CD4-positive, alpha-beta memory T cell (primary cell): ENCODE measurements at regions not wholly inside any gene's neighbourhood (a gene's known extent, or its start where the extent isn't known, plus 50 kb on each side); places are given as distances from the start of the nearest gene placed in this dataset.

Experiments used
- CTCF ChIA-PET: fragments of 350-600 bp; sonication (Branson Sonifier 250); formaldehyde crosslinking; loops from one replicate; lab custom pipeline; 2021; ENCODE audit warnings: inconsistent platforms; ENCODE audit not compliant: partially characterized antibody; lab: Charles Lee
- POLR2A ChIA-PET: fragments of 350-600 bp; sonication (Branson Sonifier 250); formaldehyde crosslinking; loops from one replicate; lab custom pipeline; 2021; ENCODE audit not compliant: partially characterized antibody; lab: Charles Lee
- DNase-seq, 5 donors: peaks; one replicate each; pipeline versions ENCODE4 v3.0.0 to v3.0.0-alpha.2; 2020 to 2022; ENCODE audit warnings: mixed read lengths in 1 of 5
- H3K27ac ChIP-seq: one replicate; pipeline ENCODE4 v1.7.0; 2013; ENCODE audit warnings: low read depth, low read length
- H3K27me3 ChIP-seq: 2 replicates; pipeline ENCODE4 v1.7.0; 2013; ENCODE audit warnings: mild to moderate bottlenecking, low read length, moderate library complexity; ENCODE audit not compliant: insufficient read depth
- H3K36me3 ChIP-seq: 2 replicates; pipeline ENCODE4 v1.7.0; 2013; ENCODE audit warnings: mild to moderate bottlenecking, low read length, moderate library complexity; ENCODE audit not compliant: insufficient read depth
- H3K4me1 ChIP-seq: 2 replicates; pipeline ENCODE4 v1.7.0; 2013; ENCODE audit warnings: mild to moderate bottlenecking, low read length, moderate library complexity; ENCODE audit not compliant: insufficient read depth
- H3K4me3 ChIP-seq, 2 donors: one replicate each; pipeline ENCODE4 v1.7.0; 2013; ENCODE audit warnings: low read length in 2 of 2, mild to moderate bottlenecking in 1 of 2
- H3K9me3 ChIP-seq, 2 donors: one replicate each; pipeline ENCODE4 v1.7.0; 2013; ENCODE audit warnings: low read length in 2 of 2, control low read depth in 1 of 2; ENCODE audit not compliant: control insufficient read depth in 1 of 2
- H3K27ac Mint-ChIP-seq, 7 donors: one replicate each; pipeline ENCODE4 v1.8.0; 2020 to 2021; ENCODE audit warnings: mixed read lengths in 7 of 7, mild to moderate bottlenecking in 6 of 7, inconsistent platforms in 3 of 7, moderate library complexity in 3 of 7
- H3K27me3 Mint-ChIP-seq, 2 donors: one replicate each; pipeline ENCODE4 v1.8.0; 2020 to 2021; ENCODE audit warnings: mixed read lengths in 2 of 2
- H3K36me3 Mint-ChIP-seq, 2 donors: one replicate each; pipeline ENCODE4 v1.8.0; 2020 to 2021; ENCODE audit warnings: mixed read lengths in 2 of 2, inconsistent platforms in 1 of 2, mild to moderate bottlenecking in 1 of 2
- H3K4me1 Mint-ChIP-seq, 4 donors: one replicate each; pipeline ENCODE4 v1.8.0; 2020 to 2021; ENCODE audit warnings: mixed read lengths in 4 of 4, mild to moderate bottlenecking in 1 of 4
- H3K4me3 Mint-ChIP-seq, 8 donors: one replicate each; pipeline ENCODE4 v1.8.0; 2020 to 2021; ENCODE audit warnings: mixed read lengths in 8 of 8, mild to moderate bottlenecking in 7 of 8, moderate library complexity in 6 of 8, inconsistent platforms in 3 of 8
- H3K9me3 Mint-ChIP-seq, 8 donors: one replicate each; pipeline ENCODE4 v1.8.0; 2020 to 2021; ENCODE audit warnings: mixed read lengths in 8 of 8, mild to moderate bottlenecking in 5 of 8, inconsistent platforms in 3 of 8, moderate library complexity in 1 of 8
- intact Hi-C: fragments of 100-400 bp; cut with micrococcal nuclease; formaldehyde crosslinking; loops from one replicate; pipeline ENCODE4 v1.15.1; 2023

DNA sequence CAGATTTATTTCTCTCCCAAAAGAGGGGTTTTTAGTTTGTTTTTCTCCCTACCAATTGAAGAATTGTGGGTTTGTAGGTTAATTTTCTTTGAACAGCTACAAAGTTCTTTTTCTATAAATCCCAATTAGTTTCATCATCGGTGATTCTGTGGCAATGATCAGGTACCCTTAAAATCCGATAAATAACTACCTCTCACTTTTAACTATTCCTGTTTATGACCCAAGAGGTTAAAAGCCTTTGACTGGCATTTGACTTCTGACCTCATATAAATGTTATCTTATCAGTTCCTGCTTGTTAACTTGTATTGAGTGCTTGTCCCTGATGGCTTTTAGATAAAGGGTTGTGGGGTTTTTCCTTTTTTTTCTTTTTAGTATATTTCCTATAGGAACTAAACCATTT is 124.4 kb upstream of the TMEM161B start:
- intact Hi-C loops = no loop called here
- H3K36me3 ChIP-seq = no peaks in the 10 kb centered on the region
- no peak for DNase-seq
- peaks cover 0 to 2% (median 0%) of the 10 kb centered on the region in 4 donors for H3K4me1 Mint-ChIP-seq
- H3K9me3 Mint-ChIP-seq = peaks cover 0 to 3% (median 0%) of the 10 kb centered on the region in 8 donors
- no peaks in the 10 kb centered on the region for H3K36me3 Mint-ChIP-seq
- no peak overlapping the region for H3K27ac Mint-ChIP-seq
- H3K27me3 Mint-ChIP-seq = peaks cover 12 to 16% of the 10 kb centered on the region in 2 donors
- H3K9me3 ChIP-seq = no peaks in the 10 kb centered on the region
- H3K4me3 ChIP-seq = no peak overlapping the region
- H3K4me3 Mint-ChIP-seq = no peak overlapping the region
- ChIA-PET POLR2A (no interaction called here), CTCF (interaction anchor here (0.9 to 1.1 kb wide), 2 partner anchors 8 to 12 kb away, joined by 3 read pairs; no protein-coding TSS in a partner anchor)
- no peaks in the 10 kb centered on the region for H3K27me3 ChIP-seq
- no peak overlapping the region for H3K27ac ChIP-seq
- no peaks in the 10 kb centered on the region for H3K4me1 ChIP-seq

DNA sequence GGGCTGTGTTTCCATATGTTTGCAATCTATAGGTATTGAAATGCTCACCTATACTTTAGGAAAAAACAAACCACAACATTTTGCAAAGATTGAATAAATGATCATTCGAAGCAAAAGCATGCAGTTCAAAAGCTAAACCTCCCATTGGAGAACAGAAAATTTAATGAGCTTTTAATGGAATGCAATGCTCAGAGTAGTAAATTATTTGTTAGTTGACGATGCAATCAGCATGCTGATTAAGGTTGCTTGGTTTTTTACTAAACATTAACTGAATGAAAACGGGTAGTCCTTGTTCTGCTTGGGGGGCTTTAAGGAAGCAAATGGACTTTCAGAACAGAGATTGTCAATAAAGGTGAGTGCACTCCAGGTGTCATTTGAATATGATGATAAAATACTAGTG is 123.3 kb upstream of the TMEM161B start:
- Mint-ChIP-seq H3K9me3 (peaks cover 0 to 3% (median 0%) of the 10 kb centered on the region in 8 donors), H3K27me3 (peaks cover 14 to 18% of the 10 kb centered on the region in 2 donors), H3K4me3 (no peak overlapping the region), H3K27ac (no peak overlapping the region), H3K36me3 (no peaks in the 10 kb centered on the region), H3K4me1 (no peaks in the 10 kb centered on the region)
- Histone ChIP-seq H3K27me3 (no peaks in the 10 kb centered on the region), H3K4me1 (no peaks in the 10 kb centered on the region), H3K9me3 (no peaks in the 10 kb centered on the region), H3K36me3 (no peaks in the 10 kb centered on the region), H3K4me3 (no peak overlapping the region), H3K27ac (no peak overlapping the region)
- intact Hi-C loops = no loop called here
- ChIA-PET POLR2A (no interaction called here), CTCF (no interaction called here)
- no peak for DNase-seq

DNA sequence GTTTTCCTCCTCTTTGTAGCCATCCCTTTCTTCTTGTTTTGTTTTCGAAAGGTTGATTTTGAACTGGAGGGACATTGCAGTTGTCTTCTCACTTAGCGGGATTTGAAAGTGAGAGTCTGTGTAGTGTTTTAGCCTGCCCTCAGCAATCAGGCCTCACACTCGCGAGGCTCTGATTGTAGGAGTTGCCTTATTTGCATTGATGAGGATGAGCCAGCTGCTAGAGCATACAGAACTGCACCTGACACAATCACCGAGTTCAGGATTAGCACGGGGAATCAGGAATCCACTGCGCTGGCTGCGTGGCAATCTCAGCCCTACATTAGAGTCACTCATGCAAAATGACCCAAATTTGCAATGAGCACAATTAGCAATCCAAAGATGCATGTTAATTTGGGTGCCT is 122.5 kb upstream of the TMEM161B start:
- Histone ChIP-seq H3K27ac (no peak overlapping the region), H3K27me3 (no peaks in the 10 kb centered on the region), H3K4me1 (no peaks in the 10 kb centered on the region), H3K9me3 (no peaks in the 10 kb centered on the region), H3K36me3 (no peaks in the 10 kb centered on the region), H3K4me3 (no peak overlapping the region)
- H3K9me3 Mint-ChIP-seq = peaks cover 0 to 3% (median 0%) of the 10 kb centered on the region in 8 donors
- H3K27ac Mint-ChIP-seq = no peak overlapping the region
- H3K27me3 Mint-ChIP-seq = peaks cover 9 to 15% of the 10 kb centered on the region in 2 donors
- intact Hi-C loops = no loop called here
- no peak overlapping the region for H3K4me3 Mint-ChIP-seq
- ChIA-PET CTCF (no interaction called here), POLR2A (no interaction called here)
- no peak for DNase-seq
- no peaks in the 10 kb centered on the region for H3K4me1 Mint-ChIP-seq
- no peaks in the 10 kb centered on the region for H3K36me3 Mint-ChIP-seq

DNA sequence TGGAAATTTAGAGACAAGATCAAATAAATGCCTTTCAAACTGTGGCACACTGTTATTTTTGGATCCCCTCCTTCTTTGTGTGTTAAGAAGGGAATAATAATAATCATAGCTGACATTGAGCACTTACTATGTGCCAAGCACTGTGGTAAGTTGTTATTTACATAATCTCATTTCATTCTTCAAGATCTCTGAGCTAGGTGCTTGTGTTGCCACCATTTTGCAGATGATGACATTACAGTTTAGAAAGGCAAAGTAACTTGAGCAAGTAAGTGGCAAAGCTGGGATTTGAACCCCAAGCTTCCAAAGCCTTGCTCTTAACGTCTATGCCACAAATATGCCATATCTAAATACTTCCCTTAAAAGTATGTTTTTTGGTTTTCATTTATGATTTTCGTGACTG is 121.8 kb upstream of the TMEM161B start:
- intact Hi-C loops = no loop called here
- no peaks in the 10 kb centered on the region for H3K4me1 Mint-ChIP-seq
- peaks cover 8 to 14% of the 10 kb centered on the region in 2 donors for H3K27me3 Mint-ChIP-seq
- H3K36me3 Mint-ChIP-seq = no peaks in the 10 kb centered on the region
- Histone ChIP-seq H3K27ac (no peak overlapping the region), H3K4me1 (no peaks in the 10 kb centered on the region), H3K27me3 (no peaks in the 10 kb centered on the region), H3K9me3 (no peaks in the 10 kb centered on the region), H3K36me3 (no peaks in the 10 kb centered on the region), H3K4me3 (no peak overlapping the region)
- ChIA-PET CTCF (no interaction called here), POLR2A (no interaction called here)
- peaks cover 0 to 3% (median 0%) of the 10 kb centered on the region in 8 donors for H3K9me3 Mint-ChIP-seq
- H3K27ac Mint-ChIP-seq = no peak overlapping the region
- no peak overlapping the region for H3K4me3 Mint-ChIP-seq
- DNase-seq = no peak

DNA sequence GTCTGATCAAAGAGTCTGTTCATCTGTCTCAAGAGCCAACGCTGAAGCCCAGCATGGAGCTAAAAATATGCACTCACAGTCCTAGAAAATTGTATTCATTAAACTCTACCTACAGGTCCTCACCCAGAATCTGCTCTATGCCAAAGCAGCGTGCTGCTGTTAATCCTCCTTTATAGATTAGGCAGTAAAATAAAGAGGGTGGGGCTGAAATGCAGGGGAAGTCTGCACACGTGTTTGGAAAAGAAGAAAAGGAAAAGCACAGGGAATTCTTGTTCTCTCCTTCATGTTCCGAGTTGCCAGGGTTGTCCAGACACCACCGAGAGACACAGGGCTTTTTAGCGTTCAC is 121.4 kb upstream of the TMEM161B start:
- H3K36me3 ChIP-seq = no peaks in the 10 kb centered on the region
- H3K4me3 Mint-ChIP-seq = no peak overlapping the region
- no peak overlapping the region for H3K4me3 ChIP-seq
- ChIA-PET POLR2A (no interaction called here), CTCF (no interaction called here)
- DNase-seq = no peak
- H3K27ac ChIP-seq = no peak overlapping the region
- H3K9me3 Mint-ChIP-seq = peaks cover 0 to 3% (median 0%) of the 10 kb centered on the region in 8 donors
- H3K27me3 ChIP-seq = no peaks in the 10 kb centered on the region
- no peaks in the 10 kb centered on the region for H3K36me3 Mint-ChIP-seq
- intact Hi-C loops = no loop called here
- H3K4me1 ChIP-seq = no peaks in the 10 kb centered on the region
- H3K27ac Mint-ChIP-seq = no peak overlapping the region
- no peaks in the 10 kb centered on the region for H3K9me3 ChIP-seq
- H3K27me3 Mint-ChIP-seq = peaks cover 6 to 14% of the 10 kb centered on the region in 2 donors
- no peaks in the 10 kb centered on the region for H3K4me1 Mint-ChIP-seq

DNA sequence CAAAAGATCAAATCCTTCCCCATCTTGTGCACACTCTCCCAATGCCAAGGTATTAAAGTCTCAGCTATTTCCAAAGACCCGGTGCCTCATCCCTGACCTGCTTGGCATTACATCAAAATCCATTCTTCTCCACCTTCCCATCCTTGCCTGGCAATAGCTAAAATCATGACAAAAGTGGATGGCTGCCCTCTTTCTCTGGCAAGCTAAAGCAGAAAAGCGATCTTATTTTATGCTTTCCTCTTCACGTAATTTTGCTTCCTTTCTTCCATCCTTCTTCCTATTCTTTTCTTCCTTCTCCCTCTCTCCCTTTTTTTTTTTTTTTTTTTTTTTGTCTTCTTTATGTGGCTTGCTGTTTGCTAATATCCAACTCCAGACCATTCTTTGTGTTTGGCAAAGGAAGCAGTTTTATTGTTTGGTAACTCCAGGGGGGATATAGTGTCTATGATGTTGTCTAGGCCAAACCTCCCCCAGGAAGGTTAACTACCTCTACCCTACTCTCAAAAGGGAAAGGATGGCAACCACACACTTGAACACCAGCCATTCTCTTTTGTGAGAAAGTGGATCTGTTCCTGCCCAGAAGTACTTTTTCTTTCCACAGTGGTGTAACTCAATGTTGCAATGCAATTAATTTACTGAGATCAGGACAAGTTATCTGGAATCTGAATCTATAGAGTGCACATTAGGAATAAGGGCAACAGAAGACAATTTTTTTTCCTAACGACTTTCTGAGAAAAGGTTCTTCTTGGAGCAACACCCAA is 120.9 kb upstream of the TMEM161B start:
- POLR2A ChIA-PET = no interaction called here
- H3K4me3 Mint-ChIP-seq = no peak overlapping the region
- Histone ChIP-seq H3K9me3 (no peaks in the 10 kb centered on the region), H3K27ac (no peak overlapping the region), H3K27me3 (no peaks in the 10 kb centered on the region), H3K4me3 (no peak overlapping the region), H3K36me3 (no peaks in the 10 kb centered on the region), H3K4me1 (no peaks in the 10 kb centered on the region)
- CTCF ChIA-PET = no interaction called here
- peaks cover 0 to 3% (median 0%) of the 10 kb centered on the region in 8 donors for H3K9me3 Mint-ChIP-seq
- no peaks in the 10 kb centered on the region for H3K36me3 Mint-ChIP-seq
- H3K27me3 Mint-ChIP-seq = peaks cover 6 to 14% of the 10 kb centered on the region in 2 donors
- intact Hi-C loops = no loop called here
- H3K27ac Mint-ChIP-seq = no peak overlapping the region
- DNase-seq = no peak
- no peaks in the 10 kb centered on the region for H3K4me1 Mint-ChIP-seq

DNA sequence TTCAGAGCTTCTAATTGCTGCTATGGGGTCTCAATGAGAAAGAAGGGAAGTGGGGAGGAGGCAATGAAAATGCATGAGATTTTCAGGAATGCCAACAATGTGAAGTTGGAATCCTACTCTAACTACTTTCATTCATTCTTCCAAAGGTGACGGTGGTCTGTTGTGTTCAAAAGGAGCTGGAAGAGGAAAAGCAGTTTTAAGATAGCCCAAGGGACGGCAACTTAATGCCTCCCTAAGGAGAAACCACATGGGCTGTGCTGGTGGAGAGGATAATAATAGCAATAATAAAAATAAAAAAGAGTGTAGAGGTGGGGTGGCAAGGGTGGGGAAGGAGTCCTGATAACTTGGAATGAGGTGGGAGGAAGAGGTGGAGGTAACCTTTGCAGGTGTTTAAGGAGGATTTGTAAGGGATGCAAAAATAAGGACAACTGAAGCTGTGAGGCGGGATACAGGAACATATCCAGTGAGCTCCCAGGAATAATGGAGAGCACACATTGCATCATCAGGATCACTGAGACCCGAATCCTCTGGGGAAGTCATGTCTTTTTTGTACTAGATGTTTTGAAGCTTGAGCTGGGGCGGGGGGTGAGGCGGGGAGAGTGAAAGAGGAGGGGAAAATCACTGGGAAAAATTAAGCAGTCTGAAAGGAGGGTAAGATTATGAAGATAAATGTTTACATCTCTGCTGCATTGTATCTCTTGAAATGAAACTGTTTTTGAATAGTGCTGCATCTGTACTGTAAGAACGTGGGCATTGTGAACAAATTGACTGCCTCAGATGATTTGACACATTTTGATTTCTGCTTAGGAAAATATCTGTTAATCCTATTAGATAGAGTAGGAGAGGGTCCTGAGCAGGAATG is 120.1 kb upstream of the TMEM161B start:
- Histone ChIP-seq H3K4me3 (no peak overlapping the region), H3K4me1 (no peaks in the 10 kb centered on the region), H3K27me3 (no peaks in the 10 kb centered on the region), H3K9me3 (no peaks in the 10 kb centered on the region), H3K36me3 (no peaks in the 10 kb centered on the region), H3K27ac (no peak overlapping the region)
- H3K4me1 Mint-ChIP-seq = no peaks in the 10 kb centered on the region
- intact Hi-C loops = no loop called here
- peaks cover 0 to 3% (median 0%) of the 10 kb centered on the region in 8 donors for H3K9me3 Mint-ChIP-seq
- ChIA-PET CTCF (no interaction called here), POLR2A (no interaction called here)
- no peaks in the 10 kb centered on the region for H3K36me3 Mint-ChIP-seq
- no peak overlapping the region for H3K4me3 Mint-ChIP-seq
- DNase-seq = no peak
- H3K27me3 Mint-ChIP-seq = peaks cover 4 to 12% of the 10 kb centered on the region in 2 donors
- H3K27ac Mint-ChIP-seq = no peak overlapping the region
